ENCODE measurements at regions not wholly inside any gene's neighbourhood (a gene's known extent, or its start where the extent isn't known, plus 50 kb on each side); places are given as distances from the start of the nearest gene placed in this dataset.

GRCh38 chr5:173782671-173783101 lies 105.5 kb upstream of the CPEB4 start:
- no peak for DNase-seq (ENCODE audit: low spot score)

GRCh38 chr5:173783371-173783770 lies 104.8 kb upstream of the CPEB4 start:
- no peak for DNase-seq (ENCODE audit: low spot score)

- no peak for DNase-seq (ENCODE audit: low spot score)
Measured at GRCh38 chr5:173785400-173785799, 102.7 kb upstream of the CPEB4 start.

- no peak for DNase-seq (ENCODE audit: low spot score)
Measured at GRCh38 chr5:173785866-173786265, 102.3 kb upstream of the CPEB4 start.

GRCh38 chr5:173786286-173787187 lies 101.6 kb upstream of the CPEB4 start:
- DNase-seq (ENCODE audit: low spot score) = no peak

GRCh38 chr5:173789031-173789920 lies 98.9 kb upstream of the CPEB4 start:
- peak; percentile 35 for DNase-seq (ENCODE audit: low spot score)

GRCh38 chr5:173790177-173790719 lies 97.9 kb upstream of the CPEB4 start:
- DNase-seq (ENCODE audit: low spot score) = no peak

GRCh38 chr5:173790836-173791546 lies 97.2 kb upstream of the CPEB4 start:
- DNase-seq (ENCODE audit: low spot score) = no peak

- DNase-seq (ENCODE audit: low spot score) = no peak
Measured at GRCh38 chr5:173791878-173792277, 96.3 kb upstream of the CPEB4 start.

- DNase-seq (ENCODE audit: low spot score) = no peak
Measured at GRCh38 chr5:173792781-173793547, 95.2 kb upstream of the CPEB4 start.

GRCh38 chr5:173793648-173794548 lies 94.3 kb upstream of the CPEB4 start:
- DNase-seq (ENCODE audit: low spot score) = peak; percentile 84

- no peak for DNase-seq (ENCODE audit: low spot score)
Measured at GRCh38 chr5:173794901-173795416, 93.2 kb upstream of the CPEB4 start.

- DNase-seq (ENCODE audit: low spot score) = peak; percentile 53
Measured at GRCh38 chr5:173795601-173796000, 92.5 kb upstream of the CPEB4 start.

GRCh38 chr5:173796721-173797495 lies 91.2 kb upstream of the CPEB4 start:
- no peak for DNase-seq (ENCODE audit: low spot score)

GRCh38 chr5:173798127-173798810 lies 89.9 kb upstream of the CPEB4 start:
- DNase-seq (ENCODE audit: low spot score) = no peak

- DNase-seq (ENCODE audit: low spot score) = no peak
Measured at GRCh38 chr5:173800340-173800739, 87.8 kb upstream of the CPEB4 start.

GRCh38 chr5:173801006-173801405 lies 87.1 kb upstream of the CPEB4 start:
- DNase-seq (ENCODE audit: low spot score) = no peak

- peak; percentile 89 for DNase-seq (ENCODE audit: low spot score)
Measured at GRCh38 chr5:173802670-173803165, 85.4 kb upstream of the CPEB4 start.

Measured in LoVo (cell line).